HEK293 (cell line): ENCODE measurements at regions not wholly inside any gene's neighbourhood (a gene's known extent, or its start where the extent isn't known, plus 50 kb on each side); places are given as distances from the start of the nearest gene placed in this dataset.

ENCODE experiments used
- BCL11B ChIP-seq: fragments of 450-650 bp; formaldehyde crosslinking; IDR thresholded peaks from 2 replicates; pipeline ENCODE4 v1.5.1; 2016; ENCODE audit warnings: low read depth, missing biosample characterization, missing genetic modification characterization
- CTCF ChIP-seq: fragments of 450-650 bp; formaldehyde crosslinking; IDR thresholded peaks from 2 replicates; pipeline ENCODE4 v1.5.1; 2016; ENCODE audit warnings: missing biosample characterization, missing genetic modification characterization
- PBX3 ChIP-seq: sonication (generic); formaldehyde crosslinking; IDR thresholded peaks from 2 replicates; pipeline ENCODE4 v1.8.1; 2022; ENCODE audit warnings: mild to moderate bottlenecking, moderate library complexity, missing genetic modification reagents
- ZBTB11 ChIP-seq: fragments of 450-650 bp; formaldehyde crosslinking; conservative IDR thresholded peaks from 2 replicates; pipeline ENCODE4 v1.5.1; 2016; ENCODE audit warnings: low read depth, missing biosample characterization, missing genetic modification characterization
- ZBTB44 ChIP-seq: fragments of 450-650 bp; IDR thresholded peaks from 2 replicates; pipeline ENCODE4 v1.5.1; 2018; ENCODE audit warnings: missing biosample characterization, mild to moderate bottlenecking, missing genetic modification characterization
- ZNF521 ChIP-seq: fragments of 450-650 bp; formaldehyde crosslinking; IDR thresholded peaks from 2 replicates; pipeline ENCODE4 v1.5.1; 2017; ENCODE audit warnings: missing biosample characterization, mild to moderate bottlenecking, missing genetic modification characterization
- ZNF555 ChIP-seq: fragments of 450-650 bp; formaldehyde crosslinking; conservative IDR thresholded peaks from 2 replicates; pipeline ENCODE4 v1.5.1; 2017; ENCODE audit warnings: missing biosample characterization, mild to moderate bottlenecking, missing genetic modification characterization, inconsistent platforms

GRCh38 chr4:123470640-123471039, 74.0 kb downstream of the SPRY1 start:
- TF ChIP-seq CTCF (tag by site-specific recombination) = no peak
- TF ChIP-seq PBX3 (CRISPR knock-in tag) = no peak
- TF ChIP-seq ZBTB11 (tag by site-specific recombination) = no peak
- no peak for TF ChIP-seq ZBTB44
- TF ChIP-seq ZNF521 = no peak
- TF ChIP-seq ZNF555 (tag by site-specific recombination) = no peak
- no peak for TF ChIP-seq BCL11B
